ENCODE measurements at regions not wholly inside any gene's neighbourhood (a gene's known extent, or its start where the extent isn't known, plus 50 kb on each side); places are given as distances from the start of the nearest gene placed in this dataset.
"Not testable (repeated sequence)": the region's sequence is repeated elsewhere in the genome, so short reads cannot be mapped to it uniquely, and the experiment has no call there.

GRCh38 chr10:59033622-59034021 lies 142.8 kb upstream of the PHYHIPL start:
- POLR2A ChIA-PET, result no interaction called here
- no peak overlapping the region for H3K4me3 Mint-ChIP-seq
- CTCF ChIA-PET, result no interaction called here
- Histone ChIP-seq H3K9me3 (ENCODE audit: low read length) (no peaks in the 10 kb centered on the region), H3K4me3 (ENCODE audit: low read length) (no peak overlapping the region), H3K4me1 (ENCODE audit: insufficient read depth, low read length) (no peaks in the 10 kb centered on the region), H3K27ac (ENCODE audit: low read depth, low read length) (no peak overlapping the region), H3K36me3 (ENCODE audit: insufficient read depth, low read length) (no peaks in the 10 kb centered on the region), H3K27me3 (ENCODE audit: insufficient read depth, low read length, poor library complexity, severe bottlenecking) (no peaks in the 10 kb centered on the region)
- DNase-seq, result no peak
- H3K4me1 Mint-ChIP-seq, result no peaks in the 10 kb centered on the region
- peaks cover 0 to 6% (median 3%) of the 10 kb centered on the region in 5 donors for H3K9me3 Mint-ChIP-seq
- no peaks in the 10 kb centered on the region for H3K36me3 Mint-ChIP-seq
- H3K27ac Mint-ChIP-seq, result no peak overlapping the region
- peaks cover 0 to 1% of the 10 kb centered on the region in 2 donors for H3K27me3 Mint-ChIP-seq

DNA sequence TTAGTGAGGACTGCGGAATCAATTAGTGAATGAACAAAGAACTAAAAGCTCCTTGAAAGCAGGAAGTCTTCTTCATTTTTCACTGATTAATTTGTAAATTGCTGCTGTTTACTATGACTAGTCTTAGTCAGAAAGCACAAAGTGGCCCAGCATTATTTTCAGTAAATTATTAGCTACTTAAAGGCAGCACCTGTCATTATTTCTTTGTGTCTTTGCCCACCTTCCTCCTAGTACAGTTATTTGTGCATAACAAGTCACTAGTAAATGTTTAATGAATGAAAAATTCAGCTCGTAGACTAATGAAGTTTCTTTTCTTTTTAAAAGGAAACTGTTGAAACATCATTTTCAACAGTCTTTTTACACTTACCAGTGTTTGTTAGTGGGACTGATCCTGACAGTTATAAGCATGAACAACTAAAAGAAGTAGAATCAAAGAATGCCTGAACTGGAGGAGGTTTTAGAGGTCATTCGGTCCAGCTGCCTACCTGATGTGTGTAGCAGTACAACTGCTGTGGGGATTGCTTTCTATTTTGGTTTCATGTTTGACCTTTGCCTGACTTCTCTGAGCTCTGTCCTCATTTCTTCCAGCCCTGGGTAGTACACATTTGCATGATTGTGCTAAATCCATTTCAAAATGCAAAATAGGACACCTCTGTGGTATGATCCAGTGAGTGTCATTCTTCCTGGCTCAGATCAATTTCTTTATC lies 140.0 kb upstream of the PHYHIPL start:
- H3K27ac Mint-ChIP-seq, result no peak overlapping the region
- H3K9me3 Mint-ChIP-seq, result peaks cover 0 to 7% (median 3%) of the 10 kb centered on the region in 5 donors
- no peaks in the 10 kb centered on the region for H3K4me1 Mint-ChIP-seq
- no peaks in the 10 kb centered on the region for H3K36me3 Mint-ChIP-seq
- Histone ChIP-seq H3K27me3 (ENCODE audit: insufficient read depth, low read length, poor library complexity, severe bottlenecking) (no peaks in the 10 kb centered on the region), H3K4me3 (ENCODE audit: low read length) (no peak overlapping the region), H3K27ac (ENCODE audit: low read depth, low read length) (no peak overlapping the region), H3K36me3 (ENCODE audit: insufficient read depth, low read length) (no peaks in the 10 kb centered on the region), H3K4me1 (ENCODE audit: insufficient read depth, low read length) (no peaks in the 10 kb centered on the region), H3K9me3 (ENCODE audit: low read length) (no peaks in the 10 kb centered on the region)
- H3K27me3 Mint-ChIP-seq, result peaks cover 0 to 1% of the 10 kb centered on the region in 2 donors
- no peak for DNase-seq
- POLR2A ChIA-PET, result no interaction called here
- H3K4me3 Mint-ChIP-seq, result no peak overlapping the region
- CTCF ChIA-PET, result no interaction called here

GRCh38 chr10:59037018-59037389 lies 139.4 kb upstream of the PHYHIPL start:
- no peak for DNase-seq
- POLR2A ChIA-PET, result no interaction called here
- CTCF ChIA-PET, result no interaction called here

DNA sequence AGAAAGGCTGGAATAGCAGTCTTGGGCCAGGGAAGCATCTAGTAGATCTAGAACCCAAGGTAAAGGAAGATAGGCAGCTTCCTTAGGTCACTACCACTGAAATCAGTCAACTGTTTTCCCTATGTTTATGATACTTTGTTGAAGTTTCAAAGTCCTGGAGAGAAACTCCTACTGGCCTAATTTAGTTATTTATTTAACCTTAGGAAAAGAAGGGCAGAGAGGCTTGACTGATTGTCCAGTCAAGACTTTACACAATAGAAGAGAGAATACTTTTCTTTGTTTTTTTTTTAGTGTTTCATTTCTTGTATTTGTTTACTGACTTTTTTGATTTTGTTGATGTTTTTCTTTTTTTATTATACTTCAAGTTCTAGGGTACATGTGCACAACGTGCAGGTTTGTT lies 138.9 kb upstream of the PHYHIPL start:
- Mint-ChIP-seq H3K9me3 (peaks cover 0 to 7% (median 3%) of the 10 kb centered on the region in 5 donors), H3K36me3 (no peaks in the 10 kb centered on the region), H3K27ac (no peak overlapping the region), H3K4me1 (no peaks in the 10 kb centered on the region), H3K27me3 (peaks cover 0 to 1% of the 10 kb centered on the region in 2 donors), H3K4me3 (no peak overlapping the region)
- H3K4me3 ChIP-seq (ENCODE audit: low read length), result no peak overlapping the region
- no peaks in the 10 kb centered on the region for H3K9me3 ChIP-seq (ENCODE audit: low read length)
- POLR2A ChIA-PET, result no interaction called here
- DNase-seq, result no peak
- no peak overlapping the region for H3K27ac ChIP-seq (ENCODE audit: low read depth, low read length)
- CTCF ChIA-PET, result no interaction called here
- H3K4me1 ChIP-seq (ENCODE audit: insufficient read depth, low read length), result no peaks in the 10 kb centered on the region
- H3K36me3 ChIP-seq (ENCODE audit: insufficient read depth, low read length), result no peaks in the 10 kb centered on the region
- no peaks in the 10 kb centered on the region for H3K27me3 ChIP-seq (ENCODE audit: insufficient read depth, low read length, poor library complexity, severe bottlenecking)

More at GRCh38 chr10:59037018-59037389, 139.4 kb upstream of the PHYHIPL start:
- Mint-ChIP-seq H3K27me3 (peaks cover 0 to 1% of the 10 kb centered on the region in 2 donors), H3K4me3 (no peak overlapping the region), H3K36me3 (no peaks in the 10 kb centered on the region), H3K4me1 (no peaks in the 10 kb centered on the region), H3K9me3 (peaks cover 0 to 7% (median 3%) of the 10 kb centered on the region in 5 donors), H3K27ac (no peak overlapping the region)
- Histone ChIP-seq H3K27me3 (ENCODE audit: insufficient read depth, low read length, poor library complexity, severe bottlenecking) (no peaks in the 10 kb centered on the region), H3K9me3 (ENCODE audit: low read length) (no peaks in the 10 kb centered on the region), H3K27ac (ENCODE audit: low read depth, low read length) (no peak overlapping the region), H3K4me1 (ENCODE audit: insufficient read depth, low read length) (no peaks in the 10 kb centered on the region), H3K36me3 (ENCODE audit: insufficient read depth, low read length) (no peaks in the 10 kb centered on the region), H3K4me3 (ENCODE audit: low read length) (no peak overlapping the region)

GRCh38 chr10:59043358-59043757 lies 133.1 kb upstream of the PHYHIPL start:
- H3K27me3 ChIP-seq (ENCODE audit: insufficient read depth, low read length, poor library complexity, severe bottlenecking); DNase-seq; H3K4me1 Mint-ChIP-seq; H3K4me3 Mint-ChIP-seq; H3K27me3 Mint-ChIP-seq; H3K9me3 Mint-ChIP-seq; H3K27ac Mint-ChIP-seq; POLR2A ChIA-PET; H3K4me3 ChIP-seq (ENCODE audit: low read length); CTCF ChIA-PET; H3K36me3 Mint-ChIP-seq; H3K27ac ChIP-seq (ENCODE audit: low read depth, low read length); H3K4me1 ChIP-seq (ENCODE audit: insufficient read depth, low read length); H3K36me3 ChIP-seq (ENCODE audit: insufficient read depth, low read length); H3K9me3 ChIP-seq (ENCODE audit: low read length): not testable (repeated sequence)

DNA sequence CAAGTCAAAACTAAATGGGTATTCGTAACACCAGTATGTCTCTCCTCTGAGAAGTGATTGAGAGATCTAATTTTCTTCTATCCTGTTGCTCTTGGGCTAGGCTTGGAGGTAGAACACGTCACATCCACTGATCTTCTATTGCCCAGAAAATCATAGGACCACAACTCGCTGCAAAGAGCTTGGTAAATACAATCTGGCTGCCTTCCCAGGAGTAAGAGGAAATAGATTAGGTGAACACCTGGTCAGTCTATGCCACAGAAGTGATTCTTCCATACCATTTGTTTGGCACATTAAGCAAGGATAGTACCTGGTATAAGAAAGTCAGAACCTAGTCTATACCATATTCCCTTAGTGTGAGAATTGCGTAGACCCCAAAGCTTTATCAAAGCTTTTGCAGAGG lies 129.3 kb upstream of the PHYHIPL start:
- no peak overlapping the region for H3K4me3 Mint-ChIP-seq
- no peaks in the 10 kb centered on the region for H3K27me3 Mint-ChIP-seq
- H3K4me3 ChIP-seq (ENCODE audit: low read length), result no peak overlapping the region
- H3K36me3 Mint-ChIP-seq, result peaks cover 0 to 1% (median 0%) of the 10 kb centered on the region in 3 donors
- H3K9me3 ChIP-seq (ENCODE audit: low read length), result no peaks in the 10 kb centered on the region
- H3K4me1 Mint-ChIP-seq, result no peaks in the 10 kb centered on the region
- no peaks in the 10 kb centered on the region for H3K27me3 ChIP-seq (ENCODE audit: insufficient read depth, low read length, poor library complexity, severe bottlenecking)
- CTCF ChIA-PET, result no interaction called here
- DNase-seq, result no peak
- no peaks in the 10 kb centered on the region for H3K36me3 ChIP-seq (ENCODE audit: insufficient read depth, low read length)
- POLR2A ChIA-PET, result no interaction called here
- H3K4me1 ChIP-seq (ENCODE audit: insufficient read depth, low read length), result no peaks in the 10 kb centered on the region
- H3K27ac ChIP-seq (ENCODE audit: low read depth, low read length), result no peak overlapping the region
- H3K9me3 Mint-ChIP-seq, result peaks cover 2 to 15% (median 6%) of the 10 kb centered on the region in 5 donors
- no peak overlapping the region for H3K27ac Mint-ChIP-seq

- DNase-seq, result no peak
- Histone ChIP-seq H3K4me3 (ENCODE audit: low read length) (no peak overlapping the region), H3K27ac (ENCODE audit: low read depth, low read length) (no peak overlapping the region), H3K27me3 (ENCODE audit: insufficient read depth, low read length, poor library complexity, severe bottlenecking) (no peaks in the 10 kb centered on the region), H3K36me3 (ENCODE audit: insufficient read depth, low read length) (no peaks in the 10 kb centered on the region), H3K9me3 (ENCODE audit: low read length) (no peaks in the 10 kb centered on the region), H3K4me1 (ENCODE audit: insufficient read depth, low read length) (no peaks in the 10 kb centered on the region)
- ChIA-PET POLR2A (no interaction called here), CTCF (no interaction called here)
- Mint-ChIP-seq H3K36me3 (peaks cover 0 to 1% (median 0%) of the 10 kb centered on the region in 3 donors), H3K9me3 (peaks cover 3 to 17% (median 6%) of the 10 kb centered on the region in 5 donors), H3K4me1 (no peaks in the 10 kb centered on the region), H3K27me3 (no peaks in the 10 kb centered on the region), H3K4me3 (no peak overlapping the region), H3K27ac (no peak overlapping the region)
These were observed 128.4 kb upstream of the PHYHIPL start for GRCh38 chr10:59047957-59048618.

GRCh38 chr10:59053502-59053901 lies 122.9 kb upstream of the PHYHIPL start:
- POLR2A ChIA-PET; H3K4me3 Mint-ChIP-seq; H3K36me3 ChIP-seq (ENCODE audit: insufficient read depth, low read length); H3K27ac ChIP-seq (ENCODE audit: low read depth, low read length); H3K4me1 ChIP-seq (ENCODE audit: insufficient read depth, low read length); DNase-seq; H3K27me3 Mint-ChIP-seq; H3K27me3 ChIP-seq (ENCODE audit: insufficient read depth, low read length, poor library complexity, severe bottlenecking); H3K9me3 ChIP-seq (ENCODE audit: low read length); CTCF ChIA-PET; H3K27ac Mint-ChIP-seq; H3K4me3 ChIP-seq (ENCODE audit: low read length); H3K36me3 Mint-ChIP-seq; H3K4me1 Mint-ChIP-seq: not testable (repeated sequence)
- peaks cover 4 to 19% (median 13%) of the 10 kb centered on the region in 5 donors for H3K9me3 Mint-ChIP-seq

Data from CD8-positive, alpha-beta memory T cell (primary cell).